Thyroid gland (tissue), 4 donors: ENCODE measurements at regions not wholly inside any gene's neighbourhood (a gene's known extent, or its start where the extent isn't known, plus 50 kb on each side); places are given as distances from the start of the nearest gene placed in this dataset.

Source experiments
- DNase-seq, 2 donors: peaks; one replicate each; pipeline ENCODE4 v3.0.0-alpha.2; 2019
- H3K27ac ChIP-seq, 3 donors: fragments of 200-600 bp; sonication (generic); 1 replicate in 2 of 3; 2 replicates in 1 of 3; pipeline ENCODE4 v1.5.1; 2016 to 2019; ENCODE audit warnings: mild to moderate bottlenecking in 1 of 3, moderate library complexity in 1 of 3
- H3K27me3 ChIP-seq: fragments of 200-600 bp; sonication (generic); one replicate; pipeline ENCODE4 v1.5.1; 2019
- H3K36me3 ChIP-seq, 2 donors: fragments of 200-600 bp; sonication (generic); one replicate each; pipeline ENCODE4 v1.5.1; 2016 to 2019
- H3K4me1 ChIP-seq, 2 donors: fragments of 200-600 bp; sonication (generic); one replicate each; pipeline ENCODE4 v1.5.1; 2017 to 2019
- H3K4me3 ChIP-seq, 3 donors: fragments of 200-600 bp; sonication (generic); replicated peaks in 1 of 3; 1 replicate in 2 of 3; 2 replicates in 1 of 3; pipeline ENCODE4 v1.5.1; 2016; ENCODE audit warnings: mild to moderate bottlenecking in 1 of 3
- H3K9me3 ChIP-seq: fragments of 200-600 bp; sonication (generic); one replicate; pipeline ENCODE4 v1.5.1; 2017
- POLR2A ChIP-seq, 2 donors: fragments of 450-650 bp; IDR thresholded peaks; one replicate each; pipeline ENCODE4 v1.6.1; 2017; ENCODE audit warnings: antibody characterized with exemption in 2 of 2, mild to moderate bottlenecking in 2 of 2, moderate library complexity in 1 of 2
- WGBS, 2 donors: methylation state at CpG; one replicate each; pipeline ENCODE4 v1.1.5; 2017; 5-methylcytosine and 5-hydroxymethylcytosine counted together
- intact Hi-C: fragments of 100-400 bp; cut with DNase I; formaldehyde crosslinking; loops from one replicate; pipeline ENCODE4 v1.15.1; 2023
- TF ChIP-seq, protein P1 (sequence below), 6 experiments: fragments of 200-600 bp in 3 of 6; fragments of 450-650 bp in 3 of 6; sonication (generic) in 3 of 6; IDR thresholded peaks; one replicate each; pipeline ENCODE4 v1.5.1; 2016 to 2019; ENCODE audit warnings: antibody characterized with exemption in 6 of 6, mild to moderate bottlenecking in 2 of 6, inconsistent platforms in 1 of 6, moderate library complexity in 1 of 6

DNA sequence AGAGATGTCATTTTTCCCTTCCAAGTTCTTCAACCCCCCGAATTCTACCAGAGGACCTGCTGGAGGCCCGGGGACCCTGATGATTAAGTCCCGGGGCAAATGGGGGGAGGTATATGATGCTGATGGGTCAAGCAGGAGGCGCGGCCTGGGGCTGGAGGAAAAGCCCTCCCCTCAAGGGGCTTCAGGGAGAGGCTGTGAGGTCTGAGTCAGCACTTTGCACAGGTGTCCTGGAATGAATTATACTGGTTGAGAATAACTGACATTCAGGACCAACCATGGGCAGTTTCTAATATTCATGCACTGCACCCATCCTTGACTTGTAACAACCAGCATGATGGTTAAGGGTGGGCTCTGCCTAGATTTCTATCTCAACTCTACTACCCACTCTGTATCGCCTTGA lies 146.8 kb upstream of the SYT13 start:
- Histone ChIP-seq H3K9me3 (no peaks in the 10 kb centered on the region), H3K4me1 (no peaks in the 10 kb centered on the region), H3K27me3 (no peaks in the 10 kb centered on the region), H3K4me3 (no peak overlapping the region), H3K27ac (no peak overlapping the region), H3K36me3 (no peaks in the 10 kb centered on the region)
- intact Hi-C loops, result no loop called here
- 91 to 93% methylated on average over 6 of the region's 6 CpGs for WGBS, 2 donors
- no peak for TF ChIP-seq POLR2A (IDR thresholded peaks at IDR 0.05)
- no peak for DNase-seq

DNA sequence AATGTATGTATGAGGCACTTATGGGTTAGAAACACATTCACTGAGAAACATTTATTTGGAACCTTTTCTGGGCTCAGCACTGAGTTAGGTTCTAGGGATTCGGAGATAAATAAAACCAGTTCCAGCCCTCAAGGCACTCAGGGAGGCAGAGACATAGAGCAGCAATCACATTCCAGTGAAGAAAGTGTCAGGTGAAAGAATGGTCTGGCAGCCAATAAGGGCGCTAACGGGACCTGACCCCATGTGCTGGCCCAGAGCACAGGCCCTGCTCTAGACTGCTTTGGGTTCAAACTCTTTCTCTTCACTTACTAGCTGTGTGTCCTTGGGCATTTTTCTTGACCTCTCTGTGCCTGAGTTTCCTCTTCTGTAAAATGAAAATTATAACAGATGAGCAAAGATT lies 146.0 kb upstream of the SYT13 start:
- H3K27ac ChIP-seq, result no peak overlapping the region
- TF ChIP-seq, protein P1, sequence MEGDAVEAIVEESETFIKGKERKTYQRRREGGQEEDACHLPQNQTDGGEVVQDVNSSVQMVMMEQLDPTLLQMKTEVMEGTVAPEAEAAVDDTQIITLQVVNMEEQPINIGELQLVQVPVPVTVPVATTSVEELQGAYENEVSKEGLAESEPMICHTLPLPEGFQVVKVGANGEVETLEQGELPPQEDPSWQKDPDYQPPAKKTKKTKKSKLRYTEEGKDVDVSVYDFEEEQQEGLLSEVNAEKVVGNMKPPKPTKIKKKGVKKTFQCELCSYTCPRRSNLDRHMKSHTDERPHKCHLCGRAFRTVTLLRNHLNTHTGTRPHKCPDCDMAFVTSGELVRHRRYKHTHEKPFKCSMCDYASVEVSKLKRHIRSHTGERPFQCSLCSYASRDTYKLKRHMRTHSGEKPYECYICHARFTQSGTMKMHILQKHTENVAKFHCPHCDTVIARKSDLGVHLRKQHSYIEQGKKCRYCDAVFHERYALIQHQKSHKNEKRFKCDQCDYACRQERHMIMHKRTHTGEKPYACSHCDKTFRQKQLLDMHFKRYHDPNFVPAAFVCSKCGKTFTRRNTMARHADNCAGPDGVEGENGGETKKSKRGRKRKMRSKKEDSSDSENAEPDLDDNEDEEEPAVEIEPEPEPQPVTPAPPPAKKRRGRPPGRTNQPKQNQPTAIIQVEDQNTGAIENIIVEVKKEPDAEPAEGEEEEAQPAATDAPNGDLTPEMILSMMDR (IDR thresholded peaks at IDR 0.05), result no peak
- TF ChIP-seq POLR2A (IDR thresholded peaks at IDR 0.05), result no peak
- H3K4me1 ChIP-seq, result no peaks in the 10 kb centered on the region
- H3K4me3 ChIP-seq, result no peak overlapping the region
- no peaks in the 10 kb centered on the region for H3K27me3 ChIP-seq
- no peaks in the 10 kb centered on the region for H3K9me3 ChIP-seq
- H3K36me3 ChIP-seq, result no peaks in the 10 kb centered on the region
- 79 to 88% methylated on average over 3 of the region's 3 CpGs for WGBS, 2 donors
- intact Hi-C loops, result no loop called here
- no peak for DNase-seq

DNA sequence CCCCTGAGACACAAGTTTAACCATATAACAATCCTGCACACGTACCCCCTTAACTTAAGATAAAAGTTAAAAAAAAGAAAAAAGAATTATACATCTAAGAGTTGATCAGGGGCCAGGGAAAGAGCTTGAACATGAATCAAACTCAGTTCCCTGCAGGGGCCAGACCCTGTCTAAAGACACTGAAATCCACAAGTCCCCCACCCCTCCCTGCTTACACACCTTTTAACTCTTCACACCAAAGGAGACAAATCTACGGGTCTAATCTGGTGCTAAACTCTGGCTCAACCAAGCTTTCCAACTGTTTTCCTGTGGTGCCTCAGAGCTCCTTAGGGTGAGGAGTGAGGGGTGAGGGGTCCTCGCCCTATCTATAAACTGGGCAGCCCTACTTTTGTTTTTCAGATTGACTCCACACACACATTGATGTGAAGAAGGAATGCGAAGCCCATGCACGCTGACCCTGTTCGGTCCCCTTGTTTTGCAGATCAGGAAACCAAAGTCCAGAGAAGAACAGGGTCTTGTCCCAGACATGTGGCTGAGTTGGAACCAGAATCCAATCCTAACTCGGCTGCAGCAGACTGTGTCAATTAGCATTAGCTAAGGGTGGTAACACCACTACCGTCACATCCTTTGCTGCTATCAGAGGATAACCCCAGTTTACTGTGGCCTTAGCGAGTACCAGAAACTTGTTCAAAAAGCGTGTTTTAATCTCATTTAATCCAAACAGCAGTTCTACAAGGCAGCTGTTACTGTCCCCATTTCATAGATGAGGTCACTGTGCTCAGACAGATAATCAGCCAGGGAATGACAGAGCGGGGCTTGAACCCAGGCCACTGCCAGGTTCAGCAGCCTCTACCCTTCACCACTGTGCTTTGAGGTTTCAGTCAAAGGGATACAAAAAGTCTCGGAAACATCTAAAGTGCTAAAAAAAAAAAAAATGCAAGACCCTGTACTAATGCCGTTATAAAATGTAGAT lies 145.2 kb upstream of the SYT13 start:
- Histone ChIP-seq H3K27me3 (no peaks in the 10 kb centered on the region), H3K9me3 (no peaks in the 10 kb centered on the region), H3K27ac (no peak overlapping the region), H3K4me1 (no peaks in the 10 kb centered on the region), H3K36me3 (no peaks in the 10 kb centered on the region), H3K4me3 (no peak overlapping the region)
- intact Hi-C loops, result no loop called here
- TF ChIP-seq POLR2A (IDR thresholded peaks at IDR 0.05), result no peak
- TF ChIP-seq, protein P1 (IDR thresholded peaks at IDR 0.05), result no peak
- no peak for DNase-seq
- 90 to 91% methylated on average over 12 to 13 of the region's 13 CpGs for WGBS, 2 donors

DNA sequence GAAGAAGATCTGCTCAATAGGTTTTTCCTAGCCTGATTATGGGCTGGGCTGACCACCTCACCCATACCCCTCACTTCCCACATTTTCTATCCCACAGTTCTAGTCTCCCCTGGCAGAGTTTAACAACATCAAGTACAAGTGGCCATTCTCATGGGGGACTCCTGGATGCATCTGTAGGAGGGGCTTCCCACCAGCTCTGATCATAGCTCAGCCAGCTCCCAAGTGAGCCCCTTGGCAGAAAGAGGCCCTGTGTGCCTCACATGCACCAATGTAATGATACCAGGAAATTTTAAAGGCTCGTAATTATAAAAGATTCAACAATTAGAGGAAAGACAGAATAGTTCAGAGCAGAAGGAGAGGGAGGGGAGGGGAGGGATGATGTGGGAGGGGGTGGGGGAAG lies 144.2 kb upstream of the SYT13 start:
- Histone ChIP-seq H3K9me3 (no peaks in the 10 kb centered on the region), H3K36me3 (no peaks in the 10 kb centered on the region), H3K4me1 (no peaks in the 10 kb centered on the region), H3K4me3 (no peak overlapping the region), H3K27me3 (no peaks in the 10 kb centered on the region), H3K27ac (no peak overlapping the region)
- no peak for TF ChIP-seq POLR2A (IDR thresholded peaks at IDR 0.05)
- TF ChIP-seq, protein P1 (IDR thresholded peaks at IDR 0.05), result no peak
- 72 to 78% methylated on average over 1 of the region's 1 CpG for WGBS, 2 donors
- intact Hi-C loops, result no loop called here
- DNase-seq, result no peak

DNA sequence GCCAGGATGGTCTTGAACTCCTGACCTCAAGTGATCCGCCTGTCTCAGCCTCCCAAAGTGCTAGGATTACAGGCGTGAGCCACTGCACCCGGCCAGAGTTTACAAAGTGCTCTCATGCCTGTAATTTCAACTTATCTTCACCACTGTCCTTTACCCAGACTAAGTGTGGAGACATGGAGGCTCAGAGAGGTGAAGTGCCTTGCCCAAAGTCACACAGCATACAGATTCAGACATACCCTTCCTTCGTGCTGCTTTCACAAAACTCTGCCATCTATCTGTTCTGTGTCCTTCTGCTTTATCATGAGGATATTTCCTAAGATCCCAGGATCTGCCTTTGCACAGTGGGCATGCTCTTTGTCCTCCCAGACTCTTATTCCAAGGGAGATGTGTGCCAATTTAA lies 143.6 kb upstream of the SYT13 start:
- Histone ChIP-seq H3K4me1 (peaks cover 5% of the 10 kb centered on the region in 2 donors), H3K27me3 (no peaks in the 10 kb centered on the region), H3K27ac (no peak overlapping the region), H3K36me3 (no peaks in the 10 kb centered on the region), H3K4me3 (no peak overlapping the region), H3K9me3 (no peaks in the 10 kb centered on the region)
- TF ChIP-seq POLR2A (IDR thresholded peaks at IDR 0.05), result no peak
- TF ChIP-seq, protein P1 (IDR thresholded peaks at IDR 0.05), result no peak
- no peak for DNase-seq
- intact Hi-C loops, result no loop called here
- 57 to 80% methylated on average over 4 of the region's 4 CpGs for WGBS, 2 donors
